Tibial nerve (tissue), 4 donors: ENCODE measurements at regions not wholly inside any gene's neighbourhood (a gene's known extent, or its start where the extent isn't known, plus 50 kb on each side); places are given as distances from the start of the nearest gene placed in this dataset.

ENCODE experiments used
- DNase-seq, 2 donors: peaks; one replicate each; pipeline ENCODE4 v3.0.0-alpha.2; 2019; ENCODE audit warnings: low spot score in 2 of 2
- H3K27ac ChIP-seq, 4 donors: fragments of 200-600 bp; sonication (generic) in 3 of 4; one replicate each; pipeline ENCODE4 v1.5.1; 2017 to 2019; ENCODE audit warnings: mild to moderate bottlenecking in 1 of 4
- H3K27me3 ChIP-seq, 2 donors: fragments of 200-600 bp; sonication (generic) in 1 of 2; one replicate each; pipeline versions ENCODE4 v1.5.1 to v1.6.0; 2017 to 2019
- H3K36me3 ChIP-seq, 3 donors: fragments of 200-600 bp; sonication (generic); one replicate each; pipeline ENCODE4 v1.5.1; 2018 to 2019
- H3K4me1 ChIP-seq, 4 donors: fragments of 200-600 bp; sonication (generic) in 3 of 4; one replicate each; pipeline ENCODE4 v1.5.1; 2017 to 2019
- H3K4me3 ChIP-seq, 4 donors: fragments of 200-600 bp; sonication (generic) in 3 of 4; one replicate each; pipeline ENCODE4 v1.5.1; 2017 to 2019; ENCODE audit warnings: mild to moderate bottlenecking in 1 of 4, moderate library complexity in 1 of 4
- H3K9me3 ChIP-seq, 4 donors: fragments of 200-600 bp; sonication (generic) in 3 of 4; one replicate each; pipeline ENCODE4 v1.5.1; 2017 to 2019
- CTCF ChIP-seq, 5 experiments: fragments of 200-600 bp in 3 of 5; fragments of 450-650 bp in 2 of 5; sonication (generic) in 3 of 5; IDR thresholded peaks; one replicate each; pipeline ENCODE4 v1.5.1; 2016 to 2019; ENCODE audit warnings: antibody characterized with exemption in 5 of 5, mild to moderate bottlenecking in 3 of 5, moderate library complexity in 2 of 5
- EP300 ChIP-seq, 2 donors: sonication (generic); formaldehyde crosslinking; IDR thresholded peaks; one replicate each; pipeline ENCODE4 v1.6.1; 2017; ENCODE audit warnings: antibody characterized with exemption in 2 of 2, mild to moderate bottlenecking in 1 of 2
- POLR2A ChIP-seq, 2 donors: fragments of 450-650 bp; IDR thresholded peaks; one replicate each; pipeline ENCODE4 v1.6.1; 2017; ENCODE audit warnings: antibody characterized with exemption in 2 of 2, mild to moderate bottlenecking in 2 of 2, moderate library complexity in 2 of 2
- WGBS, 2 donors: methylation state at CpG; one replicate each; pipeline ENCODE4 v1.1.5; 2018; 5-methylcytosine and 5-hydroxymethylcytosine counted together

GRCh38 chr6:17047889-17048288 is 54.0 kb upstream of the STMND1 start:
- 82 to 85% methylated on average over 5 of the region's 5 CpGs for WGBS, 2 donors
- Histone ChIP-seq H3K9me3 (no peaks in the 10 kb centered on the region), H3K27me3 (no peaks in the 10 kb centered on the region), H3K4me3 (no peak overlapping the region), H3K36me3 (no peaks in the 10 kb centered on the region), H3K27ac (no peak overlapping the region), H3K4me1 (peaks cover 0 to 2% (median under 1%) of the 10 kb centered on the region in 4 donors)
- no peak for TF ChIP-seq POLR2A (IDR thresholded peaks at IDR 0.05)
- DNase-seq = no peak

GRCh38 chr6:17045581-17046322 is 56.1 kb upstream of the STMND1 start:
- no peak overlapping the region for H3K4me3 ChIP-seq
- TF ChIP-seq POLR2A (IDR thresholded peaks at IDR 0.05) = no peak
- no peak for TF ChIP-seq EP300 (IDR thresholded peaks at IDR 0.05)
- no peak for TF ChIP-seq CTCF (IDR thresholded peaks at IDR 0.05)

GRCh38 chr6:17043148-17043522 is 58.7 kb upstream of the STMND1 start:
- H3K27me3 ChIP-seq = no peaks in the 10 kb centered on the region
- H3K4me3 ChIP-seq = no peak overlapping the region
- H3K4me1 ChIP-seq = peaks cover 0 to 7% (median 3%) of the 10 kb centered on the region in 4 donors
- H3K36me3 ChIP-seq = no peaks in the 10 kb centered on the region
- H3K27ac ChIP-seq = no peak overlapping the region
- no peak for DNase-seq
- no peaks in the 10 kb centered on the region for H3K9me3 ChIP-seq
- TF ChIP-seq CTCF (IDR thresholded peaks at IDR 0.05) = no peak
- no peak for TF ChIP-seq EP300 (IDR thresholded peaks at IDR 0.05)
- no peak for TF ChIP-seq POLR2A (IDR thresholded peaks at IDR 0.05)
- WGBS, 2 donors = 76 to 84% methylated on average over 1 of the region's 1 CpG

More at GRCh38 chr6:17045581-17046322, 56.1 kb upstream of the STMND1 start:
- Histone ChIP-seq H3K9me3 (no peaks in the 10 kb centered on the region), H3K4me1 (peaks cover 0 to 7% (median 3%) of the 10 kb centered on the region in 4 donors), H3K27ac (no peak overlapping the region), H3K36me3 (no peaks in the 10 kb centered on the region), H3K27me3 (no peaks in the 10 kb centered on the region)
- DNase-seq = no peak
- 48 to 53% methylated on average over 4 of the region's 4 CpGs for WGBS, 2 donors

- WGBS, 2 donors = 6 to 13% methylated on average over 5 of the region's 5 CpGs
- no peak for DNase-seq
- no peak for TF ChIP-seq EP300 (IDR thresholded peaks at IDR 0.05)
- no peak for TF ChIP-seq POLR2A (IDR thresholded peaks at IDR 0.05)
- no peak for TF ChIP-seq CTCF (IDR thresholded peaks at IDR 0.05)
- no peak overlapping the region for H3K4me3 ChIP-seq
- peaks cover 0 to 7% (median 3%) of the 10 kb centered on the region in 4 donors for H3K4me1 ChIP-seq
- no peaks in the 10 kb centered on the region for H3K9me3 ChIP-seq
- H3K27ac ChIP-seq = no peak overlapping the region
- H3K36me3 ChIP-seq = no peaks in the 10 kb centered on the region
- H3K27me3 ChIP-seq = no peaks in the 10 kb centered on the region
Measured at GRCh38 chr6:17042422-17043147, 59.3 kb upstream of the STMND1 start.

GRCh38 chr6:17039266-17039665 is 62.6 kb upstream of the STMND1 start:
- peaks cover 0 to 7% (median 3%) of the 10 kb centered on the region in 4 donors for H3K4me1 ChIP-seq
- no peak overlapping the region for H3K4me3 ChIP-seq
- 94% methylated on average over 4 of the region's 4 CpGs for WGBS, 2 donors
- H3K27ac ChIP-seq = no peak overlapping the region
- H3K9me3 ChIP-seq = no peaks in the 10 kb centered on the region
- H3K36me3 ChIP-seq = no peaks in the 10 kb centered on the region
- DNase-seq = no peak
- no peak for TF ChIP-seq CTCF (IDR thresholded peaks at IDR 0.05)
- TF ChIP-seq POLR2A (IDR thresholded peaks at IDR 0.05) = no peak
- TF ChIP-seq EP300 (IDR thresholded peaks at IDR 0.05) = no peak
- H3K27me3 ChIP-seq = no peaks in the 10 kb centered on the region
